Activated CD4-positive, CD25-positive, alpha-beta regulatory T cell treated with anti-CD3 and anti-CD28 coated beads, Interleukin-2, amount 50 U/mL, for 24 hours (primary cell): ENCODE measurements at regions not wholly inside any gene's neighbourhood (a gene's known extent, or its start where the extent isn't known, plus 50 kb on each side); places are given as distances from the start of the nearest gene placed in this dataset.

Source experiments
- ATAC-seq, 2 donors: fragments of 150-1000 bp; cut with Tn5 transposase; one replicate each; pipeline ENCODE4 v1.10.0; 2021; ENCODE audit warnings: mild to moderate bottlenecking in 1 of 2, moderate library complexity in 1 of 2

- no peak for ATAC-seq
These were observed 85.0 kb upstream of the PMEPA1 start for GRCh38 chr20:57794600-57795341.

- no peak for ATAC-seq
These were observed 84.2 kb upstream of the PMEPA1 start for GRCh38 chr20:57794036-57794435.

GRCh38 chr20:57793421-57793820 lies 83.6 kb upstream of the PMEPA1 start:
- ATAC-seq: no peak

- no peak for ATAC-seq
These were observed 82.7 kb upstream of the PMEPA1 start for GRCh38 chr20:57792386-57793080.

GRCh38 chr20:57791966-57792365 lies 82.2 kb upstream of the PMEPA1 start:
- ATAC-seq: no peak

- ATAC-seq: no peak
These were observed 81.6 kb upstream of the PMEPA1 start for GRCh38 chr20:57791178-57791962.

GRCh38 chr20:57790176-57790575 lies 80.4 kb upstream of the PMEPA1 start:
- no peak for ATAC-seq

- no peak for ATAC-seq
These were observed 79.3 kb upstream of the PMEPA1 start for GRCh38 chr20:57788936-57789613.

GRCh38 chr20:57787990-57788781 lies 78.4 kb upstream of the PMEPA1 start:
- ATAC-seq: no peak

- ATAC-seq: no peak
These were observed 77.6 kb upstream of the PMEPA1 start for GRCh38 chr20:57787151-57787989.

GRCh38 chr20:57786304-57786932 lies 76.6 kb upstream of the PMEPA1 start:
- ATAC-seq: no peak

GRCh38 chr20:57785720-57786119 lies 75.9 kb upstream of the PMEPA1 start:
- ATAC-seq: no peak

GRCh38 chr20:57785061-57785460 lies 75.2 kb upstream of the PMEPA1 start:
- no peak for ATAC-seq

- ATAC-seq: no peak
These were observed 74.4 kb upstream of the PMEPA1 start for GRCh38 chr20:57783956-57784837.

- no peak for ATAC-seq
These were observed 73.4 kb upstream of the PMEPA1 start for GRCh38 chr20:57783196-57783595.

- ATAC-seq: no peak
These were observed 72.8 kb upstream of the PMEPA1 start for GRCh38 chr20:57782631-57783041.

- no peak for ATAC-seq
These were observed 72.1 kb upstream of the PMEPA1 start for GRCh38 chr20:57781901-57782300.

GRCh38 chr20:57780906-57781305 lies 71.1 kb upstream of the PMEPA1 start:
- ATAC-seq: no peak

GRCh38 chr20:57780398-57780797 lies 70.6 kb upstream of the PMEPA1 start:
- no peak for ATAC-seq
